ENCODE measurements at regions not wholly inside any gene's neighbourhood (a gene's known extent, or its start where the extent isn't known, plus 50 kb on each side); places are given as distances from the start of the nearest gene placed in this dataset.

- DNase-seq (no peak), ATAC-seq (no peak)
- H3K9me3 ChIP-seq: peaks cover 0 to 13% (median 7%) of the 10 kb centered on the region in 11 donors
- TF ChIP-seq CTCF (IDR thresholded peaks at IDR 0.05): no peak
- intact Hi-C loops (cut with DNase I): no loop called here
- no peaks in the 10 kb centered on the region for H3K36me3 ChIP-seq
- peaks cover 0 to 31% (median 6%) of the 10 kb centered on the region in 9 donors for H3K4me1 ChIP-seq
- WGBS, 2 donors: 70 to 73% methylated on average over 3 of the region's 3 CpGs
- H3K4me3 ChIP-seq: no peak overlapping the region
- H3K27ac ChIP-seq: no peak overlapping the region
- no peaks in the 10 kb centered on the region for H3K27me3 ChIP-seq
Observed at GRCh38 chr5:38613490-38613889, 57.0 kb upstream of the LIFR start.

GRCh38 chr5:38613992-38614836 lies 57.8 kb upstream of the LIFR start:
- no peak overlapping the region for H3K4me3 ChIP-seq
- ATAC-seq (no peak), DNase-seq (no peak)
- no peak for TF ChIP-seq CTCF (IDR thresholded peaks at IDR 0.05)
- H3K4me1 ChIP-seq: peaks cover 0 to 31% (median 6%) of the 10 kb centered on the region in 9 donors
- no peak overlapping the region for H3K27ac ChIP-seq
- H3K27me3 ChIP-seq: no peaks in the 10 kb centered on the region
- H3K9me3 ChIP-seq: peaks cover 0 to 20% (median 7%) of the 10 kb centered on the region in 11 donors
- intact Hi-C loops (cut with DNase I): no loop called here
- no peaks in the 10 kb centered on the region for H3K36me3 ChIP-seq
- WGBS, 2 donors: 81 to 85% methylated on average over 5 of the region's 5 CpGs

- H3K27me3 ChIP-seq: no peaks in the 10 kb centered on the region
- DNase-seq: no peak
- no peaks in the 10 kb centered on the region for H3K36me3 ChIP-seq
- ATAC-seq: no peak
- 79 to 95% methylated on average over 1 of the region's 1 CpG for WGBS, 2 donors
- peaks cover 0 to 27% (median 7%) of the 10 kb centered on the region in 11 donors for H3K9me3 ChIP-seq
- H3K4me3 ChIP-seq: no peak overlapping the region
- TF ChIP-seq CTCF (IDR thresholded peaks at IDR 0.05): no peak
- peaks cover 0 to 31% (median 6%) of the 10 kb centered on the region in 9 donors for H3K4me1 ChIP-seq
- intact Hi-C loops (cut with DNase I): no loop called here
- H3K27ac ChIP-seq: no peak overlapping the region
Observed at GRCh38 chr5:38615042-38615441, 58.6 kb upstream of the LIFR start.

- TF ChIP-seq CTCF (IDR thresholded peaks at IDR 0.05): no peak
- no peaks in the 10 kb centered on the region for H3K36me3 ChIP-seq
- DNase-seq: no peak
- peak in 1 of 8 donors; percentile 37 for ATAC-seq
- no peak overlapping the region for H3K27ac ChIP-seq
- intact Hi-C loops (cut with DNase I): no loop called here
- H3K4me3 ChIP-seq: no peak overlapping the region
- H3K4me1 ChIP-seq: peaks cover 0 to 31% (median 6%) of the 10 kb centered on the region in 9 donors
- H3K27me3 ChIP-seq: no peaks in the 10 kb centered on the region
- WGBS, 2 donors: 43 to 54% methylated on average over 3 of the region's 3 CpGs
- peaks cover 0 to 33% (median 7%) of the 10 kb centered on the region in 11 donors for H3K9me3 ChIP-seq
Observed at GRCh38 chr5:38615981-38616451, 59.6 kb upstream of the LIFR start.

Data from heart right ventricle (tissue), 16 donors.